SK-N-SH (cell line): ENCODE measurements at regions not wholly inside any gene's neighbourhood (a gene's known extent, or its start where the extent isn't known, plus 50 kb on each side); places are given as distances from the start of the nearest gene placed in this dataset.

Experiments
- CTCF ChIA-PET: fragments of 300-600, 350-600 bp; formaldehyde crosslinking; extraction: SDS; loops from one replicate; lab custom pipeline; 2021; lab: Yijun Ruan, JAX
- POLR2A ChIA-PET: fragments of 350-600 bp; sonication (Branson Sonifier 250); formaldehyde crosslinking; extraction: SDS; loops from one replicate; lab custom pipeline; 2020; ENCODE audit warnings: antibody characterized with exemption, inconsistent platforms; lab: Yijun Ruan, JAX
- DNase-seq: peaks from one replicate; pipeline ENCODE4 v3.0.0; 2012
- H2AFZ ChIP-seq: fragments of 200-600 bp; sonication (generic); 2 replicates; pipeline ENCODE4 v1.8.1; 2016; ENCODE audit warnings: antibody characterized with exemption, mild to moderate bottlenecking, low read depth
- H3F3A ChIP-seq: fragments of 200-600 bp; sonication (generic); replicated peaks from 2 replicates; pipeline ENCODE3; 2016; ENCODE audit warnings: antibody characterized with exemption, mild to moderate bottlenecking; ENCODE audit not compliant: insufficient read depth
- H3K27ac ChIP-seq, 2 experiments: fragments of 200-500 bp in 1 of 2; fragments of 200-600 bp in 1 of 2; sonication (Bioruptor generic) in 1 of 2; sonication (generic), shearing (Covaris generic) in 1 of 2; 2 replicates each; pipeline versions ENCODE4 v1.5.1 to v1.6.1; 2014 to 2016; ENCODE audit warnings: low read depth in 2 of 2, inconsistent platforms in 1 of 2, low read length in 1 of 2, mild to moderate bottlenecking in 1 of 2, mixed read lengths in 1 of 2
- H3K27me3 ChIP-seq: fragments of 200-600 bp; sonication (generic), shearing (Covaris generic); 2 replicates; pipeline ENCODE4 v1.6.1; 2016; ENCODE audit warnings: mixed run types; ENCODE audit not compliant: insufficient read depth
- H3K36me3 ChIP-seq, 2 experiments: fragments of 200-500 bp in 1 of 2; fragments of 200-600 bp in 1 of 2; sonication (Bioruptor generic) in 1 of 2; sonication (generic) in 1 of 2; replicated peaks in 1 of 2; 2 replicates each; pipeline versions ENCODE3 to v1.5.1; 2014 to 2016; ENCODE audit warnings: low read length in 1 of 2, mild to moderate bottlenecking in 1 of 2; ENCODE audit not compliant: insufficient read depth in 2 of 2, control insufficient read depth in 1 of 2
- H3K4me1 ChIP-seq, 2 experiments: fragments of 200-500 bp in 1 of 2; fragments of 200-600 bp in 1 of 2; sonication (Bioruptor generic) in 1 of 2; sonication (generic), shearing (Covaris generic) in 1 of 2; 2 replicates each; pipeline versions ENCODE4 v1.5.1 to v1.6.1; 2014 to 2016; ENCODE audit warnings: low read depth in 1 of 2, low read length in 1 of 2, mixed run types in 1 of 2; ENCODE audit not compliant: insufficient read depth in 2 of 2, control insufficient read depth in 1 of 2
- H3K4me2 ChIP-seq: fragments of 200-600 bp; sonication (generic), shearing (Covaris generic); 2 replicates; pipeline ENCODE4 v1.6.1; 2017; ENCODE audit warnings: mixed run types
- H3K4me3 ChIP-seq, 2 experiments: fragments of 200-500 bp in 1 of 2; fragments of 200-600 bp in 1 of 2; sonication (Bioruptor generic) in 1 of 2; sonication (generic), shearing (Covaris generic) in 1 of 2; 2 replicates each; pipeline versions ENCODE4 v1.5.1 to v1.8.1; 2014 to 2016; ENCODE audit warnings: low read depth in 2 of 2, inconsistent platforms in 1 of 2, low read length in 1 of 2, mild to moderate bottlenecking in 1 of 2, mixed read lengths in 1 of 2, moderate library complexity in 1 of 2
- H3K79me2 ChIP-seq: fragments of 200-600 bp; sonication (generic); 2 replicates; pipeline ENCODE4 v1.8.1; 2017; ENCODE audit warnings: mild to moderate bottlenecking; ENCODE audit not compliant: insufficient read depth
- H3K9ac ChIP-seq: fragments of 200-600 bp; sonication (generic); 2 replicates; pipeline ENCODE4 v1.6.1; 2017; ENCODE audit warnings: mixed run types
- H3K9me2 ChIP-seq: fragments of 200-600 bp; sonication (generic); 2 replicates; pipeline ENCODE4 v1.6.1; 2017; ENCODE audit warnings: mixed run types
- H3K9me3 ChIP-seq: fragments of 200-600 bp; sonication (generic); 2 replicates; pipeline ENCODE4 v1.6.1; 2017; ENCODE audit warnings: mixed run types, mild to moderate bottlenecking, moderate library complexity
- H4K20me1 ChIP-seq: fragments of 200-600 bp; sonication (generic); 2 replicates; pipeline ENCODE4 v1.6.1; 2017; ENCODE audit warnings: mild to moderate bottlenecking, mixed run types; ENCODE audit not compliant: insufficient read depth
- EZH2phosphoT487 ChIP-seq: fragments of 200-600 bp; sonication (generic); IDR thresholded peaks from 2 replicates; pipeline ENCODE4 v1.6.1; 2017; ENCODE audit warnings: low read depth, mixed run types, mild to moderate bottlenecking, antibody characterized with exemption, moderate library complexity, borderline replicate concordance
- FOXM1 ChIP-seq: IDR thresholded peaks from 2 replicates; pipeline ENCODE4 v1.4.0; 2012; ENCODE audit warnings: low read depth, mild to moderate bottlenecking
- GABPA ChIP-seq: IDR thresholded peaks from 2 replicates; pipeline ENCODE4 v1.4.0; 2012; ENCODE audit warnings: low read depth, mild to moderate bottlenecking
- MEF2A ChIP-seq: IDR thresholded peaks from 2 replicates; pipeline ENCODE4 v1.4.0; 2012; ENCODE audit warnings: low read depth, borderline replicate concordance
- MXI1 ChIP-seq: IDR thresholded peaks from 2 replicates; pipeline ENCODE4 v1.6.1; 2012; ENCODE audit warnings: mild to moderate bottlenecking, low read depth, low read length, improper control_type of control experiment
- NFIC ChIP-seq: IDR thresholded peaks from 2 replicates; pipeline ENCODE4 v1.4.0; 2012; ENCODE audit warnings: borderline replicate concordance
- PBX3 ChIP-seq: IDR thresholded peaks from 2 replicates; pipeline ENCODE4; 2012
- RAD21 ChIP-seq: IDR thresholded peaks from 2 replicates; pipeline ENCODE4 v1.6.1; 2012; ENCODE audit warnings: mild to moderate bottlenecking, low read length
- RFX5 ChIP-seq: IDR thresholded peaks from 2 replicates; pipeline ENCODE4 v1.6.1; 2012; ENCODE audit warnings: mild to moderate bottlenecking, improper control_type of control experiment, low read length
- RXRA ChIP-seq: IDR thresholded peaks from 2 replicates; pipeline ENCODE4 v1.4.0; 2012; ENCODE audit warnings: low read depth, mild to moderate bottlenecking, borderline replicate concordance
- SIN3A ChIP-seq: IDR thresholded peaks from 2 replicates; pipeline ENCODE4 v1.6.1; 2012; ENCODE audit warnings: low read depth, mild to moderate bottlenecking, low read length, moderate library complexity, borderline replicate concordance
- SMC3 ChIP-seq: IDR thresholded peaks from 2 replicates; pipeline ENCODE4 v1.6.1; 2012; ENCODE audit warnings: low read depth, low read length, improper control_type of control experiment
- TEAD4 ChIP-seq: IDR thresholded peaks from 2 replicates; pipeline ENCODE4 v1.4.0; 2012; ENCODE audit warnings: mild to moderate bottlenecking, borderline replicate concordance; ENCODE audit not compliant: insufficient read depth
- WGBS: methylation state at CpG from one replicate; pipeline ENCODE4 v1.1.6; 2017; ENCODE audit warnings: low lambda C conversion rate; 5-methylcytosine and 5-hydroxymethylcytosine counted together
- TF ChIP-seq, protein P1 (sequence below): IDR thresholded peaks from 2 replicates; pipeline ENCODE4 v1.4.0; 2012; ENCODE audit warnings: low read depth, borderline replicate concordance
- TF ChIP-seq, protein P2 (sequence below): fragments of 150-350 bp; IDR thresholded peaks from 2 replicates; pipeline ENCODE4 v1.6.1; 2017; ENCODE audit warnings: antibody characterized with exemption, low read length, low read depth, borderline replicate concordance
- TF ChIP-seq, protein P3 (sequence below): IDR thresholded peaks from 2 replicates; pipeline ENCODE4 v1.4.0; 2012; ENCODE audit warnings: low read depth, borderline replicate concordance
- TF ChIP-seq, protein P4 (sequence below): fragments of 150-350 bp; IDR thresholded peaks from 2 replicates; pipeline ENCODE4 v1.6.1; 2016; ENCODE audit warnings: mild to moderate bottlenecking, low read depth, low read length

DNA sequence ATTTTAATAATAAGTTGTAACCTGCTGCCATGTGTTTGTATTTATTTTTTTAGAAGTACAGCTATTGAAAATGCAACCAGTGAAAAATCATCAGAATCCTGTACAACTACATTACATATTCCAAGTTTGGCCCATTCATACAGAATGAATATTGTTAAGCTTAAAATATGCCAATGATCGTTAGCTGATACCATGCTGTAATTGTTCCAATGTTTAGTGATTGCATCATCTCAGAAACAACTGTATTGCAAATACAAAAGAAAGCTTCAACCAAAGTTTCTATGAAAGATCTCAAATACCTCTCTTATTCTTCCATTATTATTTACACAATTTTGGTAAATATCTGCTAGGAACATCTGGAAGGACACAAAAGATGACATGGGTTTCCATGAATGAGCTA lies 51.6 kb upstream of the ALCAM start:
- H3K9ac ChIP-seq: no peak overlapping the region
- no peak overlapping the region for H3K4me2 ChIP-seq
- no peaks in the 10 kb centered on the region for H3K9me3 ChIP-seq
- 81% methylated on average over 1 of the region's 1 CpG for WGBS
- no peaks in the 10 kb centered on the region for H3K79me2 ChIP-seq
- no peaks in the 10 kb centered on the region for H4K20me1 ChIP-seq
- TF ChIP-seq FOXM1 (no peak), PBX3 (no peak), RXRA (no peak), MEF2A (no peak), SMC3 (no peak), RAD21 (no peak), RFX5 (no peak), GABPA (no peak), MXI1 (no peak), EZH2phosphoT487 (no peak), TEAD4 (no peak), SIN3A (no peak), NFIC (no peak)
- TF ChIP-seq, protein P1, sequence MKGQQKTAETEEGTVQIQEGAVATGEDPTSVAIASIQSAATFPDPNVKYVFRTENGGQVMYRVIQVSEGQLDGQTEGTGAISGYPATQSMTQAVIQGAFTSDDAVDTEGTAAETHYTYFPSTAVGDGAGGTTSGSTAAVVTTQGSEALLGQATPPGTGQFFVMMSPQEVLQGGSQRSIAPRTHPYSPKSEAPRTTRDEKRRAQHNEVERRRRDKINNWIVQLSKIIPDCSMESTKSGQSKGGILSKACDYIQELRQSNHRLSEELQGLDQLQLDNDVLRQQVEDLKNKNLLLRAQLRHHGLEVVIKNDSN: no peak
- TF ChIP-seq, protein P2, sequence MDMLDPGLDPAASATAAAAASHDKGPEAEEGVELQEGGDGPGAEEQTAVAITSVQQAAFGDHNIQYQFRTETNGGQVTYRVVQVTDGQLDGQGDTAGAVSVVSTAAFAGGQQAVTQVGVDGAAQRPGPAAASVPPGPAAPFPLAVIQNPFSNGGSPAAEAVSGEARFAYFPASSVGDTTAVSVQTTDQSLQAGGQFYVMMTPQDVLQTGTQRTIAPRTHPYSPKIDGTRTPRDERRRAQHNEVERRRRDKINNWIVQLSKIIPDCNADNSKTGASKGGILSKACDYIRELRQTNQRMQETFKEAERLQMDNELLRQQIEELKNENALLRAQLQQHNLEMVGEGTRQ: no peak
- TF ChIP-seq, protein P3, sequence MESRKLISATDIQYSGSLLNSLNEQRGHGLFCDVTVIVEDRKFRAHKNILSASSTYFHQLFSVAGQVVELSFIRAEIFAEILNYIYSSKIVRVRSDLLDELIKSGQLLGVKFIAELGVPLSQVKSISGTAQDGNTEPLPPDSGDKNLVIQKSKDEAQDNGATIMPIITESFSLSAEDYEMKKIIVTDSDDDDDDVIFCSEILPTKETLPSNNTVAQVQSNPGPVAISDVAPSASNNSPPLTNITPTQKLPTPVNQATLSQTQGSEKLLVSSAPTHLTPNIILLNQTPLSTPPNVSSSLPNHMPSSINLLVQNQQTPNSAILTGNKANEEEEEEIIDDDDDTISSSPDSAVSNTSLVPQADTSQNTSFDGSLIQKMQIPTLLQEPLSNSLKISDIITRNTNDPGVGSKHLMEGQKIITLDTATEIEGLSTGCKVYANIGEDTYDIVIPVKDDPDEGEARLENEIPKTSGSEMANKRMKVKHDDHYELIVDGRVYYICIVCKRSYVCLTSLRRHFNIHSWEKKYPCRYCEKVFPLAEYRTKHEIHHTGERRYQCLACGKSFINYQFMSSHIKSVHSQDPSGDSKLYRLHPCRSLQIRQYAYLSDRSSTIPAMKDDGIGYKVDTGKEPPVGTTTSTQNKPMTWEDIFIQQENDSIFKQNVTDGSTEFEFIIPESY: no peak
- TF ChIP-seq, protein P4, sequence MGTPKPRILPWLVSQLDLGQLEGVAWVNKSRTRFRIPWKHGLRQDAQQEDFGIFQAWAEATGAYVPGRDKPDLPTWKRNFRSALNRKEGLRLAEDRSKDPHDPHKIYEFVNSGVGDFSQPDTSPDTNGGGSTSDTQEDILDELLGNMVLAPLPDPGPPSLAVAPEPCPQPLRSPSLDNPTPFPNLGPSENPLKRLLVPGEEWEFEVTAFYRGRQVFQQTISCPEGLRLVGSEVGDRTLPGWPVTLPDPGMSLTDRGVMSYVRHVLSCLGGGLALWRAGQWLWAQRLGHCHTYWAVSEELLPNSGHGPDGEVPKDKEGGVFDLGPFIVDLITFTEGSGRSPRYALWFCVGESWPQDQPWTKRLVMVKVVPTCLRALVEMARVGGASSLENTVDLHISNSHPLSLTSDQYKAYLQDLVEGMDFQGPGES: no peak
- TF ChIP-seq, all 33 proteins: peak for 0
- no peaks in the 10 kb centered on the region for H3K27me3 ChIP-seq
- H3F3A ChIP-seq: no peaks in the 10 kb centered on the region
- no peaks in the 10 kb centered on the region for H3K4me1 ChIP-seq
- H3K36me3 ChIP-seq: no peaks in the 10 kb centered on the region
- no peaks in the 10 kb centered on the region for H3K9me2 ChIP-seq
- ChIA-PET CTCF (interaction anchor here (1.4 kb wide), 1 partner anchor 19 kb away, joined by 3 read pairs; no protein-coding TSS in a partner anchor), POLR2A (no interaction called here)
- no peak overlapping the region for H3K27ac ChIP-seq
- DNase-seq: no peak
- H2AFZ ChIP-seq: no peak overlapping the region
- no peak overlapping the region for H3K4me3 ChIP-seq
